HUDEP-2 (cell line): ENCODE measurements at regions not wholly inside any gene's neighbourhood (a gene's known extent, or its start where the extent isn't known, plus 50 kb on each side); places are given as distances from the start of the nearest gene placed in this dataset.
"Not testable (repeated sequence)": the region's sequence is repeated elsewhere in the genome, so short reads cannot be mapped to it uniquely, and the experiment has no call there.

Experiments
- DNase-seq, 76 experiments: peaks; one replicate each; lab custom pipeline; 2025; ENCODE audit not compliant: unreplicated experiment in 76 of 76; lab: John Stamatoyannopoulos, UW

GRCh38 chr5:30413540-30413939 lies 779.9 kb upstream of the CDH6 start:
- DNase-seq = no peak

DNA sequence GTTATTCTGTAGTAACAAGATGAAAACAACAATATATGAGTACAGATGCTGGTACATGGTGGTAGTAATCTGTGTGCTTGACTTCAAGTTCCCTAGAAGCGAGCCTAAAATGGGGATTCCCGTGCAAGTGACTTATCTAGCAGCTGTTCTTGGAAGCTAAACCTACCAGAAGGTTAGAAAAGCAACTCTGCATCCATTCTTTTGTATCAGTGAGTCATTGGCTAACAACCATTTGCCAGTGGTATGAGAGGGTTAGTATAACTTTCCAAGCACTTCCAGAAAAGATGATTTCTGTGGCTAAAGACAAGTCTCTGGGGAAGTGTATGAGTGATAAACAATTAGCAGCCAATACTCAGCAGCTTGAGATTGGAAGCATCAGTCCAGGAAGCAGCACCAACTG lies 787.7 kb upstream of the CDH6 start:
- no peak for DNase-seq

GRCh38 chr5:30401479-30402058 lies 791.9 kb upstream of the CDH6 start:
- peak in 46 of 76 experiments; percentile 0 to 55 (median 14) for DNase-seq

DNA sequence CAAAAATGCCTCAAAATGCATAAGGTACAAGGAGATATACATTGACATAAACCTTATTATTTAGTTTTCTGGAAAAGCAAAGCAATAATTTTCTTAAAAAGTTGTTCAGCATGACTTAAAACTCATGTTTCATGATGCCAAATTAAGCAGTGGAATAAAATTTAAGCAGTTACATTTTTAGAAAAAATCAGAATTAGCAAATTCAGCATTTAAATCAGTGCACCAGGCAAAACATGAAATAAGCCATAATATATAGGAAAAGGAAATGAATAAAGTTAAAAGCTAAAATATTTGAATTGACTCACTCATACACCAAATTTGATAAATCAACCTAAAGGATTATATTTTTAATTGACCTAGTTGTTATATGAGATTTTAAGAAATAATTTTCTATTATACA lies 795.1 kb upstream of the CDH6 start:
- DNase-seq = no peak

GRCh38 chr5:30392897-30393296 lies 800.6 kb upstream of the CDH6 start:
- DNase-seq = no peak

DNA sequence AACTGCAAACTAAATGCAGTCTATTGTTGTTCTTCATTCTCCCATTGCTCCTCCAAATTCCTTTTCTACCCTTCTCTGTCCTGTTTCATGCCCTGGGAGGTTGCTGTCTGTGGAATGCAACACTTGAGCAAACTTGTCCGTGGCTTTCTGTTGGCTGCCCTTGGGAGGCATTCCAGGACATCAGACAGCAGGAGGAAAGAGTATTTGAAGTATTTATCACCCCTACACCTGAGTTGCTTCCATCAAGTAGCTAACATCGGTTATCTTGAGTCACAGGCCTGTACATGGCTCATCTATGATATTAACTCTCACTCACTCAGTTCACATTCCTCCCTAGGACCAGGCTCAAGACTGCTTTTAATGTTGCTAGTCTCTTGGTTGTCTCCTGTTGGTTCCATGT lies 803.4 kb upstream of the CDH6 start:
- DNase-seq = no peak

DNA sequence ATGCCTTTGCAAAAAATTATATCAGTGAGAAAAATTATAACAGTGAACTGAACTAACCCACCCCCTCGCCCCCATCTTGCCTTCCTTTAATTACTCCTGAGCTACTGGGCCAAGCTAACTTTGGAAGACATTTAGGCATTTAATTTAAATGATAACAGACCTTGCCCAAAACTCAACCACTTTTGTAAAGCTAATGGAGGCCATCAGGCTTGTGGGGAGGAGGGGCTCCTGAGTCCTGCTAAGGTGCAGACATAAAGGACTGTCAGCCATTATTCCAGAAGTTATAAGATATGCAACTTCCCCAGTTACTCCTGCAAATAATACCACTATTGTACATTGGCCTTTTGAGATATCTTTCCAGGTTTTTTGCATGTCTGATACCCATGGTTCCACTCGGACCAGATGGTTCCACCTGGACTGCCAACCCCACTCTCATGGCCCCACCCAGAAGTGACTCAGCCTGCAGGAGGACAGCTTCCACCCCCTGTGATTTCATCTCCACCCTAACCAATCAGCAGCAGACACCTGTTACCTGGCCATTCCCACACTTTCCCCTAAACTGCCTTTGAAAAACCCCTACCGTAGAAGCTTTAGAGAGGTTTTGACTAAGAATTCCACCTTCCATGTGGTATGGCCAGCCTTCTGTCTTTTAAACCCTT lies 805.4 kb upstream of the CDH6 start:
- no peak for DNase-seq

GRCh38 chr5:30385754-30386153 lies 807.7 kb upstream of the CDH6 start:
- DNase-seq = no peak

DNA sequence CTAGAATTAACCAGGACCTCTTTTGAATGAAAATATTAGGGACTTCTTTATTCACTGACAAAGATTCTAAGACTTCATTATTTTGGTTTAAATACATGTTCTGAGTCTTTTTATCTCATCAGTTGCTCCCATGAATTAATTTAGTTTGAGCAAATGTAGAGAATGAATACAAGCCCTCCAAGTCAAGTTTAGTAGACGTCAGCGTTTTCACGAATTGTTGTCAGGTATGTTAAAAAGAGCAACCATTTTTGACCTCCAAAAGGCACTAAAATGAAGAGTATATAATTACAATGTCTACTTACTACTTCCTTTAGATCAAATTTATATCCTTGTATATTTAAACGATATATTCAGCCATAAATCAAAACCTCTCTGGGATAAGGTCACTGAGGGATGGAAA lies 809.3 kb upstream of the CDH6 start:
- DNase-seq = no peak

GRCh38 chr5:30380228-30380627 lies 813.3 kb upstream of the CDH6 start:
- no peak for DNase-seq

DNA sequence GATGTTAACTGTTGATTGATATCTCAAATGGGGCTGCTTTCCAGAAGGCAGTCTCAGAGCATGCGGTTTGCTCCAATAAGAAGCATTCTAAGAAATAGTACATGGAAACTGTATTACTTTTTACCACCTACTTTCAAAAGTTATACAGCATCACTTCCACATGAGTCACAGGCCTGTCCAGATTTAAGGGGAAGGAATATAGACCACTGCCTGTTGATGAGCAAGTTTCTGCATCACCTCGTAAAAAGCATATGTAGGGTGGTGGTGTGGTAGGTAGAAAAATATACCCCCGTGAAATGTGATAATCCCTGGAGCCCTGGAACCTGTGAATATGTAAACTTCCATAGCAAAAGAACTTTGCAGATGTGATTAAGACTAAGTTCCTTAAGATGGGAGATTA lies 816.6 kb upstream of the CDH6 start:
- DNase-seq = no peak

DNA sequence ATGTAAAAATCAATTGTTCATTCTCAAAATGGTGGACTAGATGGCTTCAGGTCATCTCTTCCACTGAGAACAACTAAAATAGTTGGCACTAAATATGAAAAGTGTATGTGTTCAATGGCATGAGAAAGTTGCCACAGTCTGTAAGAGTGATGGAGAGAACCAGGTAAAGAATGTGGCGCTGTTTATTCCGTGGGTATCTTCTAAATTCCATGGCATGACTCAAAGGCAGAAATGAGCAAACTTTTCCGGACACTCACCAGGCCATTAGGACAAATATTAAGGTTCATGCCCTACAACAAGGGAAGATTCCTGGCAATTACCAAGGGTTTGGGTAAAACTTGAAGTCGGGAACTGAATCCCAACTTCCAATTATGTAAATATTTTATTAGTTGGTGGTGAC lies 825.4 kb upstream of the CDH6 start:
- DNase-seq = no peak

DNA sequence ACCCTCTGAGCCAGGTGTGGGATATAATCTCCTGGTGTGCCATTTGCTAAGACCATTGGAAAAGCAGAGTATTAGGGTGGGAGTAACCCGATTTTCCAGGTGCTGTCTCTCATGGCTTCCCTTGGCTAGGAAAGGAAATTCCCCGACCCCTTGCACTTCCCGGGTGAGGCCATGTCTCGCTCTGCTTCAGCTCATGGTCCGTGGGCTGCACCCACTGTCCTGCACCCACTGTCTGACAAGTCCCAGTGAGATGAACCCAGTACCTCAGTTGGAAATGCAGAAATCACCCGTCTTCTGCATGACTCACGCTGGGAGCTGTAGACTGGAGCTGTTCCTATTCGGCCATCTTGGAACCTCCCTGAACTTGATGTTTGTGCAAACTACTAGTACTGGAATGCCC lies 828.5 kb upstream of the CDH6 start:
- not testable (repeated sequence) for DNase-seq

DNA sequence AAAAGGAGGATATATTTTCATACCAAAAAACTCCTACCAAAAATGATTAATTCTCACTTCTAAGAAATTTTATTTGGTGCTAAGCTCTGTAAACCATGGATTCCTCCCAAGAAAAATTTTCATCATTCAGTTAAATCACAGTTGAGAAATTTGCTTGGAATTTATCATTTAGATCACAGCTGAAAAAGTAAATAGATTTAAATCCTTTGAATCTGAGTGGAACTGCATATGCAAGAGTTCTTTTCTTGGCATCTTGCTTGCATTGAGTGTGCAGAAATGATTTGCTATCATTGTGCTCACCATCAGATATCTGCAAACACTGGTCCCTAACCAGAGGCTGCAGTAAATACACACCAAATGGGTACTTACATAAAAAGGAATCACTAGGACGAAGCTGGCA lies 836.1 kb upstream of the CDH6 start:
- DNase-seq = no peak

DNA sequence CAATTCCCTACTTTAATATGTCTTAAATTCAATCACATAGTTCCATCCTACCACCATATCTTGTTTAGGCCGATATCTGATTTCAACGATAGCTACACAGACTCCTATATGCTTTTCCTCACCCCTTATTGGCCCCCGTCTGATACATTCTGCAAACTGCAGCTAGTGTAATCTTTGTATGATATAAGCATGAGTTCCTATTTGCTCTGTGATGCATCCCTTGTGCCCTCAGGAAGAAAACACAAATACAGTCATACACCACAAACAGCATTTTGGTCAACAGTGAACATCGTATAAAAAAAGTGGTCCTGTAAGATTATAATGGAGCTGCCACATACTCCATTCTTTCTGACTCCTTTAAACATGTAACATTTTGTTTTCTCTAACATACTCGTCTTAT lies 837.8 kb upstream of the CDH6 start:
- no peak for DNase-seq

DNA sequence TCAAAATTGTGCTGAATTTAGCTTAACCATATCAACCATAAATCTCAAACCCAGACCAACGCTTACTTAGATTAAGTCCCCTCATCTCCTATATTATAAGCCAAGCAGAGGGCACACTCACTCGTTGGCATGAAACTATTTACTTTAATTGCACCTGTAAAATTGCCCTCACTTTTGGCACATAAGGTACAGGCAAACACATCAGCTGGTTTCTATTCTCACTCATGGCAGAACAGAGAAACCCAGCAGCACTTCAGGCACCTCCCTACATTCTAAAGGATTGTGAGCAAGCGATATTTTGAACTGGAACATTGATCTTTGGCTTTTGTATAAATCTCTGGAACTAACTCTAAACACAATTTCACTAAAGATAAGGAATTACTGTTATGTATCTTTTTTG lies 845.6 kb upstream of the CDH6 start:
- DNase-seq = no peak

GRCh38 chr5:30345539-30346345 lies 847.7 kb upstream of the CDH6 start:
- not testable (repeated sequence) for DNase-seq

DNA sequence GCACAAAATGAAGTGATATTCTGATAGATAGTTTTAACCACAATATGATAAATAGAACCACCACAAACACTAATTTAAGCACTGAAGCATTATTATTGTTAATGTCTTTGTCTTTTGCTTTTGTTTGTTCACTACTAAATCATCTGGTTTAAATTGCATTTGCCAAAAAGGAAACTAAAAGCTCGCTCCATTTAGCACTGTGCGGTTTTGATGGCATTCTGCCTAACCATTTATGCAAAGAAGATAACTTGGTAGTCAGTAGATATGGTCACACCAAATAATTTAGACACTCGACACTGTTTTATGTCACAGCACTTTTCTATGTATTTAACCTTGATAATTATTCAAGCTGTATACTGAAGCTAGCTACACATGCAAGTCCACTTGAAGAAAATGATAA lies 849.8 kb upstream of the CDH6 start:
- DNase-seq = no peak

DNA sequence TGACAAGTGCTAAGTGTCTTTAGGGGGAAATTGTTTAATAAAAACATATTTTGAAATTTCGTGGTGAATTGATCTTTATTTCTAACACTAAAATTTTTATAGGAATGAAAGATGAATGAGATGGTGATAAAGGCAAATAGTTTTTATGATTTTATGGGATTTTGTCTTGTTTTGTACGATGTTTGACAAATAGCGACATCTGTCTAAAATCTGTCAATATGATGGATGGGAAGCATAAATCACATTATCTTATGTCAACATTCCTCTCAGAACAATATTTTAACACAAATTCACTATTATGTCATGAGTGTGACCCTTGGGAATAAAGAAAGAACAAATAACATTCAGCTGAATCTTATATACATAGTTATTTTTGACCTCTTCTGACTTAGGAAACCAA lies 852.0 kb upstream of the CDH6 start:
- DNase-seq = no peak

- DNase-seq = no peak
Measured at GRCh38 chr5:30337084-30337573, 856.4 kb upstream of the CDH6 start.

DNA sequence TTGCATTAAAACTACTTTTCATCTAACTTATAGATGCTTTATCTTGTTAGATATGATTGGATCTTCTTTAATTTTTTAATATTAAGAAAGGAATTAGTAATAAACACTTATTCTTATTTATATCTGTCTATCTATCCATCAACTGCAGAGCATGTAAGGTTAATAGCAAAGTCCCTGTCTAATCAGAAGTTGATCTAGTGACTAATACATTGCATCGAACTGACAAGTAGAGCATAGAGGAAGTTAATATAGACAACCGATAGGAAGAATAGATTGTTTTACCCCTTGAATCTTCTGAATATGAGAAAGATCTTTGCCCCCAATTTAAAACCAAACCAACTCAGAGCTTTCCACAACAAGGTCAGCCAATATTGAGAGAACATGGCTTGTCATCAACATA lies 862.0 kb upstream of the CDH6 start:
- no peak for DNase-seq

- no peak for DNase-seq
Measured at GRCh38 chr5:30325795-30326194, 867.7 kb upstream of the CDH6 start.
